ENCODE measurements at regions not wholly inside any gene's neighbourhood (a gene's known extent, or its start where the extent isn't known, plus 50 kb on each side); places are given as distances from the start of the nearest gene placed in this dataset.

GRCh38 chr2:58686776-58687175 is 445.7 kb upstream of the FANCL start:
- Histone ChIP-seq H3K9me3 (ENCODE audit: control insufficient read depth in 2 of 2, low read length in 2 of 2) (no peaks in the 10 kb centered on the region), H3K9ac (ENCODE audit: low read length in 2 of 2) (no peak overlapping the region), H3K36me3 (ENCODE audit: control insufficient read depth in 2 of 2, insufficient read depth in 2 of 2, low read length in 2 of 2) (no peaks in the 10 kb centered on the region), H3K4me1 (ENCODE audit: control insufficient read depth, insufficient read depth, low read length) (no peaks in the 10 kb centered on the region), H3K4me3 (ENCODE audit: low read length in 2 of 2) (no peak overlapping the region), H3K27me3 (ENCODE audit: control insufficient read depth in 1 of 2, insufficient read depth in 2 of 2, low read length in 2 of 2) (no peaks in the 10 kb centered on the region), H3K27ac (ENCODE audit: low read length) (no peak overlapping the region)

- H3K9ac ChIP-seq (ENCODE audit: low read length in 2 of 2): no peak overlapping the region
- no peaks in the 10 kb centered on the region for H3K36me3 ChIP-seq (ENCODE audit: control insufficient read depth in 2 of 2, insufficient read depth in 2 of 2, low read length in 2 of 2)
- no peaks in the 10 kb centered on the region for H3K9me3 ChIP-seq (ENCODE audit: control insufficient read depth in 2 of 2, low read length in 2 of 2)
- H3K27me3 ChIP-seq (ENCODE audit: control insufficient read depth in 1 of 2, insufficient read depth in 2 of 2, low read length in 2 of 2): no peaks in the 10 kb centered on the region
- no peaks in the 10 kb centered on the region for H3K4me1 ChIP-seq (ENCODE audit: control insufficient read depth, insufficient read depth, low read length)
- no peak overlapping the region for H3K4me3 ChIP-seq (ENCODE audit: low read length in 2 of 2)
- no peak overlapping the region for H3K27ac ChIP-seq (ENCODE audit: low read length)
These were observed 439.7 kb upstream of the FANCL start for GRCh38 chr2:58680755-58681310.

DNA sequence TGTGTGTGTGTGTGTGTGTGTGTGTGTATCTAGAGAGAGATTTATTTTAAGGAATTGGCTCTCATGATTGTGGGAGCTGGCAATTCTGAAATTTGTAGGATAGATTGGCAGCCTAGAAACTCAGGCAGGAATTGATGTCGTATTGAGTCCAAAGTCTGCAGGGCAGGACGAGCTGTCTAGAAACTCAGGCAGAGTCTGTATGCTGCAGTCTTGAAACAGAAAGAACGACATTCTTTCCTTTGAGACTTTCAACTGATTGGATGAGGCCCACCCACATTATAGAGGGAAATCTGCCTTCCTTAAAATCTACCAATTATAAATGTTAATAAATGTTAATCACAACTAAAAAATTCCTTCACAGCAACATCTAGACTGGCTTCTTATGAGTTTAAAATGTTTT is 436.6 kb upstream of the FANCL start:
- Histone ChIP-seq H3K4me3 (ENCODE audit: low read length in 2 of 2) (no peak overlapping the region), H3K9me3 (ENCODE audit: control insufficient read depth in 2 of 2, low read length in 2 of 2) (no peaks in the 10 kb centered on the region)

GRCh38 chr2:58671675-58672074 is 430.6 kb upstream of the FANCL start:
- Histone ChIP-seq H3K4me1 (ENCODE audit: control insufficient read depth, insufficient read depth, low read length) (no peaks in the 10 kb centered on the region), H3K27me3 (ENCODE audit: control insufficient read depth in 1 of 2, insufficient read depth in 2 of 2, low read length in 2 of 2) (no peaks in the 10 kb centered on the region), H3K27ac (ENCODE audit: low read length) (no peak overlapping the region), H3K4me3 (ENCODE audit: low read length in 2 of 2) (no peak overlapping the region), H3K9me3 (ENCODE audit: control insufficient read depth in 2 of 2, low read length in 2 of 2) (no peaks in the 10 kb centered on the region), H3K9ac (ENCODE audit: low read length in 2 of 2) (no peak overlapping the region), H3K36me3 (ENCODE audit: control insufficient read depth in 2 of 2, insufficient read depth in 2 of 2, low read length in 2 of 2) (no peaks in the 10 kb centered on the region)

More for the DNA sequence above, 436.6 kb upstream of the FANCL start:
- Histone ChIP-seq H3K27me3 (ENCODE audit: control insufficient read depth in 1 of 2, insufficient read depth in 2 of 2, low read length in 2 of 2) (no peaks in the 10 kb centered on the region), H3K4me1 (ENCODE audit: control insufficient read depth, insufficient read depth, low read length) (no peaks in the 10 kb centered on the region), H3K36me3 (ENCODE audit: control insufficient read depth in 2 of 2, insufficient read depth in 2 of 2, low read length in 2 of 2) (no peaks in the 10 kb centered on the region), H3K27ac (ENCODE audit: low read length) (no peak overlapping the region), H3K9ac (ENCODE audit: low read length in 2 of 2) (no peak overlapping the region)

- Histone ChIP-seq H3K4me1 (ENCODE audit: control insufficient read depth, insufficient read depth, low read length) (no peaks in the 10 kb centered on the region), H3K36me3 (ENCODE audit: control insufficient read depth in 2 of 2, insufficient read depth in 2 of 2, low read length in 2 of 2) (no peaks in the 10 kb centered on the region), H3K27me3 (ENCODE audit: control insufficient read depth in 1 of 2, insufficient read depth in 2 of 2, low read length in 2 of 2) (no peaks in the 10 kb centered on the region), H3K9ac (ENCODE audit: low read length in 2 of 2) (no peak overlapping the region), H3K9me3 (ENCODE audit: control insufficient read depth in 2 of 2, low read length in 2 of 2) (no peaks in the 10 kb centered on the region), H3K27ac (ENCODE audit: low read length) (no peak overlapping the region), H3K4me3 (ENCODE audit: low read length in 2 of 2) (no peak overlapping the region)
These were observed 428.9 kb upstream of the FANCL start for GRCh38 chr2:58669998-58670397.

GRCh38 chr2:58667137-58667774 is 426.1 kb upstream of the FANCL start:
- no peaks in the 10 kb centered on the region for H3K27me3 ChIP-seq (ENCODE audit: control insufficient read depth in 1 of 2, insufficient read depth in 2 of 2, low read length in 2 of 2)
- no peak overlapping the region for H3K9ac ChIP-seq (ENCODE audit: low read length in 2 of 2)
- no peaks in the 10 kb centered on the region for H3K4me1 ChIP-seq (ENCODE audit: control insufficient read depth, insufficient read depth, low read length)
- H3K27ac ChIP-seq (ENCODE audit: low read length): no peak overlapping the region
- no peak overlapping the region for H3K4me3 ChIP-seq (ENCODE audit: low read length in 2 of 2)
- H3K9me3 ChIP-seq (ENCODE audit: control insufficient read depth in 2 of 2, low read length in 2 of 2): no peaks in the 10 kb centered on the region
- no peaks in the 10 kb centered on the region for H3K36me3 ChIP-seq (ENCODE audit: control insufficient read depth in 2 of 2, insufficient read depth in 2 of 2, low read length in 2 of 2)

DNA sequence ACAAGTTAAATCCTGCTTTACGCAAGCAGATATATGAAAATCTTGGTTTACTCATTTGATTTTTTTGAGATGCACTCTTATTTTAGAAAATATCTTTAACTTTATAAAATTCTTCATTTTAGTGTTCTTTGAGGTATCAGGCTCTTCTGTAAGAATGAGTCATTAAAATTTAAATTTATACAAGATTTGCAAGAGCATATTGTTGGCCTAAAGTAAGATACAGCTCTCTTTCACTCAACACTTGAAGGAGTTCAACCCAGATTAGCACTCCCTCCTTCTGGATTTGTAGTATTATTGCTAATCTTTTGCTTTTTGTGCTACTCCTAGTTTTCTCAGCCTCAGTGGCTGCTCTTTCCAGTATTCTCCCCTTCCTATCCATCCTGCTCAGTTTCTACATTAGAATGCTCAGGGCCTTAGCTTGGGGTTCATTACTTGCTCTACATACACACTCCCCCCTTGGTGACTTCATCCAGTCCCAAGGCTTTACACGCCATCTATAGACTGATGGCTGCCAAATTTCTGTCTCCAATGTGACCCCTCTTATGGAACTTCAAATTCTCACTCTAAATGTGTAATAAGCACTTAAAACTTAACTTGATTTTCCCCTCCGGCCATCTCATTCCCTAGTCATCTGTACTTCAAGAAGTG is 425.3 kb upstream of the FANCL start:
- Histone ChIP-seq H3K27ac (ENCODE audit: low read length) (no peak overlapping the region), H3K9ac (ENCODE audit: low read length in 2 of 2) (no peak overlapping the region), H3K9me3 (ENCODE audit: control insufficient read depth in 2 of 2, low read length in 2 of 2) (no peaks in the 10 kb centered on the region), H3K36me3 (ENCODE audit: control insufficient read depth in 2 of 2, insufficient read depth in 2 of 2, low read length in 2 of 2) (no peaks in the 10 kb centered on the region), H3K4me3 (ENCODE audit: low read length in 2 of 2) (no peak overlapping the region), H3K4me1 (ENCODE audit: control insufficient read depth, insufficient read depth, low read length) (no peaks in the 10 kb centered on the region), H3K27me3 (ENCODE audit: control insufficient read depth in 1 of 2, insufficient read depth in 2 of 2, low read length in 2 of 2) (no peaks in the 10 kb centered on the region)

DNA sequence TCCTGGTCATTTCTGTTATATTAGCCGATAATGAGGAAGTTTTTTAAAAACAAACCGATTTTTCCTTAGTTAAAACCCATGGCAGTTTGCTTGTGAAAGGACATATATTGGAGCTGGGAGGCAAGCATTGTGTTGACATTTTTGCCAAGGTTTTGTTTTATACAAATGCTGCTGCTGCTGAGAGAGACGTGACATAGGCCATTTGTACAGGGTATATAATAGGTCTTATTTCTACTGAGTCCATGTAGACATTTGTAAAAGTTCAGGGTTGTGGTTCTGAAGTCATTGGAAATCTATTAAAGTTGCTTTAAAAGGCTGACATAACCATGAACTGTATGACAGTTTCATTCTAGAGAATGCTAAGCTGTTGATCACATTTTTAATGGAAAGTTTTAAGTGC is 424.0 kb upstream of the FANCL start:
- Histone ChIP-seq H3K36me3 (ENCODE audit: control insufficient read depth in 2 of 2, insufficient read depth in 2 of 2, low read length in 2 of 2) (no peaks in the 10 kb centered on the region), H3K9ac (ENCODE audit: low read length in 2 of 2) (no peak overlapping the region), H3K4me3 (ENCODE audit: low read length in 2 of 2) (no peak overlapping the region), H3K27me3 (ENCODE audit: control insufficient read depth in 1 of 2, insufficient read depth in 2 of 2, low read length in 2 of 2) (no peaks in the 10 kb centered on the region), H3K9me3 (ENCODE audit: control insufficient read depth in 2 of 2, low read length in 2 of 2) (no peaks in the 10 kb centered on the region), H3K4me1 (ENCODE audit: control insufficient read depth, insufficient read depth, low read length) (no peaks in the 10 kb centered on the region), H3K27ac (ENCODE audit: low read length) (no peak overlapping the region)

- no peak overlapping the region for H3K27ac ChIP-seq (ENCODE audit: low read length)
- H3K36me3 ChIP-seq (ENCODE audit: control insufficient read depth in 2 of 2, insufficient read depth in 2 of 2, low read length in 2 of 2): no peaks in the 10 kb centered on the region
- no peak overlapping the region for H3K9ac ChIP-seq (ENCODE audit: low read length in 2 of 2)
- H3K4me1 ChIP-seq (ENCODE audit: control insufficient read depth, insufficient read depth, low read length): no peaks in the 10 kb centered on the region
- no peaks in the 10 kb centered on the region for H3K27me3 ChIP-seq (ENCODE audit: control insufficient read depth in 1 of 2, insufficient read depth in 2 of 2, low read length in 2 of 2)
- H3K4me3 ChIP-seq (ENCODE audit: low read length in 2 of 2): no peak overlapping the region
- H3K9me3 ChIP-seq (ENCODE audit: control insufficient read depth in 2 of 2, low read length in 2 of 2): no peaks in the 10 kb centered on the region
These were observed 423.5 kb upstream of the FANCL start for GRCh38 chr2:58664523-58665151.

DNA sequence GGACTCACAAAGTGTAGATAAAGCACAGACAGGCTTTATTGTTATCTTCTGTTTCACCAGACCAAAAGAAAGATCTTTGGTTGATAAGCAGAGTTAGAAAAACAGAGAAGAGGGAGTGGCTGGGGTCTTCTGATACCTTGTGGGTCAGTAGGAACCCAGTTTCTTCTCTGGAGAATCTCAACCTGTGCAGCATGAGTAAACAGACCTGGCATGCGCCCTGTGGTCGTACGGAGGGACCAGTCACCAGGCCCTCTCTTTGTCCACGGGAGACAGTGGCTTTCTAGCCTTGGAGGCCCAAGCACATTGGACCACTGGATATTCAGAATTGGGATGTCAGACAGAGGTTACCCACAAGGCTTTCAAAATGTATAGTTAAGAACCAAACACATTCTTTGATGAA is 418.9 kb upstream of the FANCL start:
- Histone ChIP-seq H3K9ac (ENCODE audit: low read length in 2 of 2) (no peak overlapping the region), H3K9me3 (ENCODE audit: control insufficient read depth in 2 of 2, low read length in 2 of 2) (no peaks in the 10 kb centered on the region), H3K36me3 (ENCODE audit: control insufficient read depth in 2 of 2, insufficient read depth in 2 of 2, low read length in 2 of 2) (no peaks in the 10 kb centered on the region), H3K27me3 (ENCODE audit: control insufficient read depth in 1 of 2, insufficient read depth in 2 of 2, low read length in 2 of 2) (no peaks in the 10 kb centered on the region), H3K4me3 (ENCODE audit: low read length in 2 of 2) (no peak overlapping the region), H3K4me1 (ENCODE audit: control insufficient read depth, insufficient read depth, low read length) (no peaks in the 10 kb centered on the region), H3K27ac (ENCODE audit: low read length) (no peak overlapping the region)

DNA sequence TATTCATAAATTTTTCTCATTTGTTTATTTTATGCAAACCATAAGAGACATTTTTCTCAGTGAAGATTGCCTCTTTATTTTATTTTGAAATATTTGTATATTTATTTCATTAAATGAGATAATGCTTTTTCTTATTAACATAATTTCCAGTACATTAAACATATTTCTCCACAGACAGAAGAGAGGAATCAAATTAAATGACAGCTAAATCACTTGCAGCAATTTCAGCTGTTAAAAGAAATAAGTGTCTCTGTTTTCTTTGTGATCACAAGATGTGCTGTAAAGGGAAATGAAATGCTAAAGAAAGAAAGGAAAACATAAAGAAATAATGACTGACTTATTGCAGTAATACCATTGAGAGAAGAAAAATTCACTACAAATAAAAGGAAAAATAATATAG is 414.0 kb upstream of the FANCL start:
- H3K9me3 ChIP-seq (ENCODE audit: control insufficient read depth in 2 of 2, low read length in 2 of 2): no peaks in the 10 kb centered on the region
- no peaks in the 10 kb centered on the region for H3K36me3 ChIP-seq (ENCODE audit: control insufficient read depth in 2 of 2, insufficient read depth in 2 of 2, low read length in 2 of 2)
- no peaks in the 10 kb centered on the region for H3K4me1 ChIP-seq (ENCODE audit: control insufficient read depth, insufficient read depth, low read length)
- no peaks in the 10 kb centered on the region for H3K27me3 ChIP-seq (ENCODE audit: control insufficient read depth in 1 of 2, insufficient read depth in 2 of 2, low read length in 2 of 2)
- H3K9ac ChIP-seq (ENCODE audit: low read length in 2 of 2): no peak overlapping the region
- H3K4me3 ChIP-seq (ENCODE audit: low read length in 2 of 2): no peak overlapping the region
- no peak overlapping the region for H3K27ac ChIP-seq (ENCODE audit: low read length)
